ENCODE measurements at regions not wholly inside any gene's neighbourhood (a gene's known extent, or its start where the extent isn't known, plus 50 kb on each side); places are given as distances from the start of the nearest gene placed in this dataset.
A peak's percentile ranks its signal among the peaks of the same experiment; 100 is the strongest.

GRCh38 chr15:72933976-72934375 lies 118.3 kb upstream of the NEO1 start:
- CTCF ChIA-PET: interaction anchor here (0.6 to 1.5 kb wide), 3 partner anchors 10 to 425 kb away, joined by 3 to 5 read pairs (median 4); no protein-coding TSS in a partner anchor
- peaks cover 25% of the 10 kb centered on the region for H3K27me3 Mint-ChIP-seq

GRCh38 chr15:72932472-72932871 lies 119.8 kb upstream of the NEO1 start:
- Mint-ChIP-seq H3K27ac (no peak overlapping the region), H3K4me1 (peaks cover under 1% of the 10 kb centered on the region), H3K27me3 (peaks cover 33% of the 10 kb centered on the region), H3K9me3 (no peaks in the 10 kb centered on the region), H3K36me3 (ENCODE audit: low read depth) (no peaks in the 10 kb centered on the region), H3K4me3 (no peak overlapping the region)
- DNase-seq: no peak
- ChIA-PET CTCF (interaction anchor here (1.5 kb wide), 1 partner anchor 20 kb away, joined by 4 read pairs; no protein-coding TSS in a partner anchor), POLR2A (no interaction called here)

More at GRCh38 chr15:72933976-72934375, 118.3 kb upstream of the NEO1 start:
- POLR2A ChIA-PET: no interaction called here
- no peak overlapping the region for H3K4me3 Mint-ChIP-seq
- H3K27ac Mint-ChIP-seq: no peak overlapping the region
- no peaks in the 10 kb centered on the region for H3K36me3 Mint-ChIP-seq (ENCODE audit: low read depth)
- no peaks in the 10 kb centered on the region for H3K9me3 Mint-ChIP-seq
- no peak for DNase-seq
- no peaks in the 10 kb centered on the region for H3K4me1 Mint-ChIP-seq

GRCh38 chr15:72927451-72927850 lies 124.8 kb upstream of the NEO1 start:
- Mint-ChIP-seq H3K27ac (no peak overlapping the region), H3K9me3 (no peaks in the 10 kb centered on the region), H3K27me3 (peaks cover 57% of the 10 kb centered on the region), H3K4me3 (peak overlapping the region; percentile 36), H3K36me3 (ENCODE audit: low read depth) (no peaks in the 10 kb centered on the region), H3K4me1 (peaks cover 4% of the 10 kb centered on the region)
- DNase-seq: no peak
- CTCF ChIA-PET: no interaction called here
- POLR2A ChIA-PET: interaction anchor here (0.6 kb wide), 1 partner anchor 732 kb away, joined by 3 read pairs; no protein-coding TSS in a partner anchor

- no peak overlapping the region for H3K4me3 Mint-ChIP-seq
- no peaks in the 10 kb centered on the region for H3K9me3 Mint-ChIP-seq
- no peaks in the 10 kb centered on the region for H3K36me3 Mint-ChIP-seq (ENCODE audit: low read depth)
- CTCF ChIA-PET: no interaction called here
- H3K27ac Mint-ChIP-seq: no peak overlapping the region
- peaks cover 4% of the 10 kb centered on the region for H3K4me1 Mint-ChIP-seq
- peaks cover 59% of the 10 kb centered on the region for H3K27me3 Mint-ChIP-seq
- POLR2A ChIA-PET: no interaction called here
- DNase-seq: no peak
Observed at GRCh38 chr15:72925661-72926060, 126.6 kb upstream of the NEO1 start.

- H3K4me1 Mint-ChIP-seq: peaks cover 4% of the 10 kb centered on the region
- no peak overlapping the region for H3K27ac Mint-ChIP-seq
- POLR2A ChIA-PET: no interaction called here
- H3K9me3 Mint-ChIP-seq: no peaks in the 10 kb centered on the region
- no peaks in the 10 kb centered on the region for H3K36me3 Mint-ChIP-seq (ENCODE audit: low read depth)
- H3K4me3 Mint-ChIP-seq: no peak overlapping the region
- CTCF ChIA-PET: interaction anchor here (0.8 kb wide), 1 partner anchor 11 kb away, joined by 3 read pairs; no protein-coding TSS in a partner anchor
- H3K27me3 Mint-ChIP-seq: peaks cover 53% of the 10 kb centered on the region
- no peak for DNase-seq
Observed at GRCh38 chr15:72923289-72923688, 129.0 kb upstream of the NEO1 start.

- H3K9me3 Mint-ChIP-seq: no peaks in the 10 kb centered on the region
- ChIA-PET POLR2A (no interaction called here), CTCF (no interaction called here)
- no peaks in the 10 kb centered on the region for H3K36me3 Mint-ChIP-seq (ENCODE audit: low read depth)
- DNase-seq: no peak
- H3K4me3 Mint-ChIP-seq: no peak overlapping the region
- peaks cover 41% of the 10 kb centered on the region for H3K27me3 Mint-ChIP-seq
- H3K4me1 Mint-ChIP-seq: no peaks in the 10 kb centered on the region
- H3K27ac Mint-ChIP-seq: no peak overlapping the region
Observed at GRCh38 chr15:72920551-72920950, 131.7 kb upstream of the NEO1 start.

GRCh38 chr15:72919936-72920465 lies 132.3 kb upstream of the NEO1 start:
- DNase-seq: no peak
- H3K27ac Mint-ChIP-seq: no peak overlapping the region
- H3K36me3 Mint-ChIP-seq (ENCODE audit: low read depth): no peaks in the 10 kb centered on the region
- peaks cover 37% of the 10 kb centered on the region for H3K27me3 Mint-ChIP-seq
- H3K4me3 Mint-ChIP-seq: no peak overlapping the region
- no peaks in the 10 kb centered on the region for H3K9me3 Mint-ChIP-seq
- ChIA-PET POLR2A (no interaction called here), CTCF (interaction anchor here (1.6 kb wide), 1 partner anchor 17 kb away, joined by 3 read pairs; no protein-coding TSS in a partner anchor)
- H3K4me1 Mint-ChIP-seq: no peaks in the 10 kb centered on the region

- Mint-ChIP-seq H3K36me3 (ENCODE audit: low read depth) (no peaks in the 10 kb centered on the region), H3K9me3 (no peaks in the 10 kb centered on the region), H3K4me3 (no peak overlapping the region), H3K27ac (no peak overlapping the region), H3K27me3 (peaks cover 22% of the 10 kb centered on the region), H3K4me1 (no peaks in the 10 kb centered on the region)
- CTCF ChIA-PET: no interaction called here
- POLR2A ChIA-PET: no interaction called here
- DNase-seq: no peak
Observed at GRCh38 chr15:72916897-72917296, 133.3 kb upstream of the ADPGK start.

GRCh38 chr15:72916378-72916777 lies 132.8 kb upstream of the ADPGK start:
- CTCF ChIA-PET: no interaction called here
- no peak overlapping the region for H3K4me3 Mint-ChIP-seq
- H3K27ac Mint-ChIP-seq: no peak overlapping the region
- H3K36me3 Mint-ChIP-seq (ENCODE audit: low read depth): no peaks in the 10 kb centered on the region
- POLR2A ChIA-PET: no interaction called here
- H3K4me1 Mint-ChIP-seq: no peaks in the 10 kb centered on the region
- H3K27me3 Mint-ChIP-seq: peaks cover 17% of the 10 kb centered on the region
- H3K9me3 Mint-ChIP-seq: no peaks in the 10 kb centered on the region
- DNase-seq: no peak

- H3K9me3 Mint-ChIP-seq: no peaks in the 10 kb centered on the region
- DNase-seq: no peak
- H3K27me3 Mint-ChIP-seq: peaks cover 14% of the 10 kb centered on the region
- ChIA-PET CTCF (no interaction called here), POLR2A (no interaction called here)
- H3K36me3 Mint-ChIP-seq (ENCODE audit: low read depth): no peaks in the 10 kb centered on the region
- H3K4me1 Mint-ChIP-seq: no peaks in the 10 kb centered on the region
- no peak overlapping the region for H3K4me3 Mint-ChIP-seq
- H3K27ac Mint-ChIP-seq: no peak overlapping the region
Observed at GRCh38 chr15:72915843-72916242, 132.3 kb upstream of the ADPGK start.

- no peaks in the 10 kb centered on the region for H3K9me3 Mint-ChIP-seq
- no peak for DNase-seq
- peaks cover 7% of the 10 kb centered on the region for H3K27me3 Mint-ChIP-seq
- POLR2A ChIA-PET: no interaction called here
- no peaks in the 10 kb centered on the region for H3K4me1 Mint-ChIP-seq
- CTCF ChIA-PET: no interaction called here
- H3K36me3 Mint-ChIP-seq (ENCODE audit: low read depth): no peaks in the 10 kb centered on the region
- no peak overlapping the region for H3K27ac Mint-ChIP-seq
- H3K4me3 Mint-ChIP-seq: no peak overlapping the region
Observed at GRCh38 chr15:72912996-72913395, 129.4 kb upstream of the ADPGK start.

- CTCF ChIA-PET: no interaction called here
- POLR2A ChIA-PET: no interaction called here
Observed at GRCh38 chr15:72912121-72912520, 128.6 kb upstream of the ADPGK start.

GRCh38 chr15:72911626-72912025 lies 128.1 kb upstream of the ADPGK start:
- no peaks in the 10 kb centered on the region for H3K4me1 Mint-ChIP-seq
- CTCF ChIA-PET: interaction anchor here (0.6 kb wide), 1 partner anchor 119 kb away, joined by 3 read pairs; no protein-coding TSS in a partner anchor
- POLR2A ChIA-PET: no interaction called here
- H3K27ac Mint-ChIP-seq: no peak overlapping the region
- H3K36me3 Mint-ChIP-seq (ENCODE audit: low read depth): no peaks in the 10 kb centered on the region
- H3K27me3 Mint-ChIP-seq: peaks cover 11% of the 10 kb centered on the region
- no peak overlapping the region for H3K4me3 Mint-ChIP-seq
- DNase-seq: no peak
- no peaks in the 10 kb centered on the region for H3K9me3 Mint-ChIP-seq

More at GRCh38 chr15:72912121-72912520, 128.6 kb upstream of the ADPGK start:
- Mint-ChIP-seq H3K4me3 (no peak overlapping the region), H3K9me3 (no peaks in the 10 kb centered on the region), H3K27me3 (peaks cover 11% of the 10 kb centered on the region), H3K4me1 (no peaks in the 10 kb centered on the region), H3K36me3 (ENCODE audit: low read depth) (no peaks in the 10 kb centered on the region), H3K27ac (no peak overlapping the region)
- DNase-seq: no peak

GRCh38 chr15:72908713-72909112 lies 125.2 kb upstream of the ADPGK start:
- no peaks in the 10 kb centered on the region for H3K36me3 Mint-ChIP-seq (ENCODE audit: low read depth)
- H3K4me1 Mint-ChIP-seq: no peaks in the 10 kb centered on the region
- POLR2A ChIA-PET: no interaction called here
- no peak overlapping the region for H3K27ac Mint-ChIP-seq
- no peaks in the 10 kb centered on the region for H3K9me3 Mint-ChIP-seq
- CTCF ChIA-PET: no interaction called here
- no peak for DNase-seq
- peaks cover 18% of the 10 kb centered on the region for H3K27me3 Mint-ChIP-seq
- H3K4me3 Mint-ChIP-seq: no peak overlapping the region

Measured in activated CD4-positive, alpha-beta T cell treated with anti-CD3 and anti-CD28 coated beads, Interleukin-2, amount 10 ng/mL, durations not matched to agents 7 days and 5 days (primary cell).